Ovary (tissue), 3 donors: ENCODE measurements at regions not wholly inside any gene's neighbourhood (a gene's known extent, or its start where the extent isn't known, plus 50 kb on each side); places are given as distances from the start of the nearest gene placed in this dataset.

ENCODE experiments used
- CTCF ChIP-seq, 3 donors: fragments of 450-650 bp in 2 of 3; fragments of 200-600 bp in 1 of 3; IDR thresholded peaks; one replicate each; pipeline versions ENCODE4 v1.5.1 to v1.8.0; 2016 to 2022; ENCODE audit warnings: antibody characterized with exemption in 3 of 3, mild to moderate bottlenecking in 1 of 3
- EP300 ChIP-seq: sonication (generic); formaldehyde crosslinking; IDR thresholded peaks from one replicate; pipeline ENCODE4 v1.6.1; 2017; ENCODE audit warnings: antibody characterized with exemption
- POLR2A ChIP-seq: fragments of 450-650 bp; IDR thresholded peaks from one replicate; pipeline ENCODE4 v1.6.1; 2017; ENCODE audit warnings: antibody characterized with exemption, mild to moderate bottlenecking, moderate library complexity
- donor health status: DM: no; HTN: no; CAD: no.

GRCh38 chr7:31419505-31420055 lies 79.1 kb upstream of the NEUROD6 start:
- no peak for TF ChIP-seq POLR2A
- TF ChIP-seq EP300: no peak
- no peak for TF ChIP-seq CTCF (IDR thresholded peaks at IDR 0.05)
